ENCODE measurements at regions not wholly inside any gene's neighbourhood (a gene's known extent, or its start where the extent isn't known, plus 50 kb on each side); places are given as distances from the start of the nearest gene placed in this dataset.

GRCh38 chr15:88382482-88382983, 84.7 kb downstream of the MRPL46 start:
- no peak for DNase-seq (ENCODE audit: low read depth)

- no peak for DNase-seq (ENCODE audit: low read depth)
These were observed 89.0 kb downstream of the MRPL46 start for GRCh38 chr15:88378188-88378637.

GRCh38 chr15:88377509-88377908, 89.7 kb downstream of the MRPL46 start:
- DNase-seq (ENCODE audit: low read depth), result no peak

GRCh38 chr15:88376574-88377174, 90.5 kb downstream of the MRPL46 start:
- no peak for DNase-seq (ENCODE audit: low read depth)

- DNase-seq (ENCODE audit: low read depth), result no peak
These were observed 91.8 kb downstream of the MRPL46 start for GRCh38 chr15:88375234-88375927.

- DNase-seq (ENCODE audit: low read depth), result no peak
These were observed 102.1 kb downstream of the MRPL46 start for GRCh38 chr15:88365124-88365523.

- no peak for DNase-seq (ENCODE audit: low read depth)
These were observed 92.2 kb upstream of the NTRK3 start for GRCh38 chr15:88348579-88349230.

- DNase-seq (ENCODE audit: low read depth), result no peak
These were observed 89.4 kb upstream of the NTRK3 start for GRCh38 chr15:88345962-88346361.

GRCh38 chr15:88344786-88345185, 88.2 kb upstream of the NTRK3 start:
- no peak for DNase-seq (ENCODE audit: low read depth)

GRCh38 chr15:88342666-88343065, 86.1 kb upstream of the NTRK3 start:
- no peak for DNase-seq (ENCODE audit: low read depth)

- DNase-seq (ENCODE audit: low read depth), result no peak
These were observed 85.1 kb upstream of the NTRK3 start for GRCh38 chr15:88341653-88342052.

GRCh38 chr15:88341006-88341405, 84.5 kb upstream of the NTRK3 start:
- DNase-seq (ENCODE audit: low read depth), result no peak

- no peak for DNase-seq (ENCODE audit: low read depth)
These were observed 81.5 kb upstream of the NTRK3 start for GRCh38 chr15:88337993-88338392.

- no peak for DNase-seq (ENCODE audit: low read depth)
These were observed 78.5 kb upstream of the NTRK3 start for GRCh38 chr15:88335074-88335473.

- DNase-seq (ENCODE audit: low read depth), result no peak
These were observed 77.9 kb upstream of the NTRK3 start for GRCh38 chr15:88334436-88334835.

- no peak for DNase-seq (ENCODE audit: low read depth)
These were observed 74.8 kb upstream of the NTRK3 start for GRCh38 chr15:88331291-88331690.

- no peak for DNase-seq (ENCODE audit: low read depth)
These were observed 70.4 kb upstream of the NTRK3 start for GRCh38 chr15:88326924-88327323.

GRCh38 chr15:88324741-88325065, 68.2 kb upstream of the NTRK3 start:
- no peak for DNase-seq (ENCODE audit: low read depth)

- DNase-seq (ENCODE audit: low read depth), result no peak
These were observed 67.6 kb upstream of the NTRK3 start for GRCh38 chr15:88323976-88324740.

- no peak for DNase-seq (ENCODE audit: low read depth)
These were observed 66.9 kb upstream of the NTRK3 start for GRCh38 chr15:88323468-88323867.

- no peak for DNase-seq (ENCODE audit: low read depth)
These were observed 65.9 kb upstream of the NTRK3 start for GRCh38 chr15:88322461-88322860.

- no peak for DNase-seq (ENCODE audit: low read depth)
These were observed 64.7 kb upstream of the NTRK3 start for GRCh38 chr15:88321271-88321670.

GRCh38 chr15:88316586-88316985, 60.0 kb upstream of the NTRK3 start:
- no peak for DNase-seq (ENCODE audit: low read depth)
